ENCODE measurements at regions not wholly inside any gene's neighbourhood (a gene's known extent, or its start where the extent isn't known, plus 50 kb on each side); places are given as distances from the start of the nearest gene placed in this dataset.

- TF ChIP-seq CTCF (IDR thresholded peaks at IDR 0.05) (no peak), POLR2AphosphoS5 (IDR thresholded peaks at IDR 0.05) (no peak), EP300 (IDR thresholded peaks at IDR 0.05) (no peak)
- Histone ChIP-seq H3K27me3 (no peaks in the 10 kb centered on the region), H3K27ac (no peak overlapping the region), H3K36me3 (no peaks in the 10 kb centered on the region), H3K4me1 (no peaks in the 10 kb centered on the region), H3K4me3 (no peak overlapping the region), H3K9me3 (no peaks in the 10 kb centered on the region)
- WGBS, 2 donors (ENCODE audit: low coverage in 1 of 2), result 53 to 100% methylated on average over 1 to 2 of the region's 2 CpGs
- no peak for ATAC-seq
Measured at GRCh38 chr14:54116972-54117371, 160.3 kb upstream of the BMP4 start.

GRCh38 chr14:54117396-54117795, 160.8 kb upstream of the BMP4 start:
- TF ChIP-seq EP300 (IDR thresholded peaks at IDR 0.05), result no peak
- no peak overlapping the region for H3K27ac ChIP-seq
- no peaks in the 10 kb centered on the region for H3K9me3 ChIP-seq
- H3K36me3 ChIP-seq, result no peaks in the 10 kb centered on the region
- no peaks in the 10 kb centered on the region for H3K4me1 ChIP-seq
- no peak overlapping the region for H3K4me3 ChIP-seq
- H3K27me3 ChIP-seq, result no peaks in the 10 kb centered on the region
- WGBS, 2 donors (ENCODE audit: low coverage in 1 of 2), result 62 to 73% methylated on average over 3 of the region's 3 CpGs
- no peak for ATAC-seq

GRCh38 chr14:54117924-54118323, 161.3 kb upstream of the BMP4 start:
- no peaks in the 10 kb centered on the region for H3K9me3 ChIP-seq
- no peak overlapping the region for H3K27ac ChIP-seq
- TF ChIP-seq POLR2A (IDR thresholded peaks at IDR 0.05) (no peak), EP300 (IDR thresholded peaks at IDR 0.05) (no peak), CTCF (IDR thresholded peaks at IDR 0.05) (no peak), POLR2AphosphoS5 (IDR thresholded peaks at IDR 0.05) (no peak)
- no peak for ATAC-seq
- H3K27me3 ChIP-seq, result no peaks in the 10 kb centered on the region
- no peaks in the 10 kb centered on the region for H3K4me1 ChIP-seq
- H3K4me3 ChIP-seq, result no peak overlapping the region
- H3K36me3 ChIP-seq, result no peaks in the 10 kb centered on the region
- WGBS, 2 donors (ENCODE audit: low coverage in 1 of 2), result 71 to 80% methylated on average over 2 to 3 of the region's 3 CpGs

GRCh38 chr14:54120260-54120659, 163.6 kb upstream of the BMP4 start:
- WGBS, 2 donors (ENCODE audit: low coverage in 1 of 2), result 71 to 89% methylated on average over 1 of the region's 1 CpG
- no peaks in the 10 kb centered on the region for H3K27me3 ChIP-seq

GRCh38 chr14:54121466-54122027, 164.9 kb upstream of the BMP4 start:
- no peak for TF ChIP-seq CTCF (IDR thresholded peaks at IDR 0.05)
- no peak for TF ChIP-seq POLR2AphosphoS5 (IDR thresholded peaks at IDR 0.05)
- TF ChIP-seq POLR2A (IDR thresholded peaks at IDR 0.05), result no peak
- TF ChIP-seq EP300 (IDR thresholded peaks at IDR 0.05), result no peak

More at GRCh38 chr14:54120260-54120659, 163.6 kb upstream of the BMP4 start:
- TF ChIP-seq POLR2AphosphoS5 (IDR thresholded peaks at IDR 0.05) (no peak), POLR2A (IDR thresholded peaks at IDR 0.05) (no peak), EP300 (IDR thresholded peaks at IDR 0.05) (no peak), CTCF (IDR thresholded peaks at IDR 0.05) (no peak)
- no peaks in the 10 kb centered on the region for H3K4me1 ChIP-seq
- H3K9me3 ChIP-seq, result no peaks in the 10 kb centered on the region
- no peak overlapping the region for H3K4me3 ChIP-seq
- H3K36me3 ChIP-seq, result no peaks in the 10 kb centered on the region
- H3K27ac ChIP-seq, result no peak overlapping the region
- ATAC-seq, result no peak

More at GRCh38 chr14:54121466-54122027, 164.9 kb upstream of the BMP4 start:
- no peaks in the 10 kb centered on the region for H3K4me1 ChIP-seq
- H3K4me3 ChIP-seq, result no peak overlapping the region
- WGBS, 2 donors (ENCODE audit: low coverage in 1 of 2), result 61 to 91% methylated on average over 3 to 5 of the region's 5 CpGs
- no peaks in the 10 kb centered on the region for H3K36me3 ChIP-seq
- ATAC-seq, result no peak
- no peak overlapping the region for H3K27ac ChIP-seq
- H3K27me3 ChIP-seq, result no peaks in the 10 kb centered on the region
- no peaks in the 10 kb centered on the region for H3K9me3 ChIP-seq
